ENCODE measurements at regions not wholly inside any gene's neighbourhood (a gene's known extent, or its start where the extent isn't known, plus 50 kb on each side); places are given as distances from the start of the nearest gene placed in this dataset.

GRCh38 chr3:41143421-41144031, 55.8 kb upstream of the CTNNB1 start:
- WGBS, 3 donors: 61 to 72% (median 61%) methylated on average over 3 of the region's 3 CpGs
- no peak overlapping the region for H3K27ac ChIP-seq (ENCODE audit: low read depth, low read length)

- 70 to 82% (median 71%) methylated on average over 1 of the region's 1 CpG for WGBS, 3 donors
These were observed 54.7 kb upstream of the CTNNB1 start for GRCh38 chr3:41144631-41145030.

GRCh38 chr3:41148478-41148877, 50.8 kb upstream of the CTNNB1 start:
- WGBS, 3 donors: 72 to 86% (median 84%) methylated on average over 2 of the region's 2 CpGs
- no peak overlapping the region for H3K27ac ChIP-seq (ENCODE audit: low read depth, low read length)

More at GRCh38 chr3:41144631-41145030, 54.7 kb upstream of the CTNNB1 start:
- H3K27ac ChIP-seq (ENCODE audit: low read depth, low read length): no peak overlapping the region

- WGBS, 3 donors: 68 to 78% (median 76%) methylated on average over 4 of the region's 4 CpGs
- H3K27ac ChIP-seq (ENCODE audit: low read depth, low read length): no peak overlapping the region
These were observed 50.4 kb upstream of the CTNNB1 start for GRCh38 chr3:41148901-41149300.

All from adipose tissue (tissue), 3 donors.